H1 (cell line): ENCODE measurements at regions not wholly inside any gene's neighbourhood (a gene's known extent, or its start where the extent isn't known, plus 50 kb on each side); places are given as distances from the start of the nearest gene placed in this dataset.

Experiments
- CTCF ChIA-PET: fragments of 300-600 bp; sonication (Branson Sonifier 250); formaldehyde crosslinking; loops from one replicate; lab custom pipeline; 2021; ENCODE audit not compliant: partially characterized antibody; lab: Charles Lee
- POLR2A ChIA-PET: fragments of 300-600 bp; sonication (Branson Sonifier 250); formaldehyde crosslinking; loops from one replicate; lab custom pipeline; 2021; ENCODE audit warnings: inconsistent platforms; ENCODE audit not compliant: partially characterized antibody; lab: Charles Lee
- DNase-seq, 2 experiments: peaks; one replicate each; pipeline versions ENCODE4 v3.0.0 to v3.0.0-alpha.2; 2010 to 2022; ENCODE audit warnings: low spot score in 2 of 2, low read depth in 1 of 2, mixed read lengths in 1 of 2
- FAIRE-seq: peaks from 2 replicates; lab custom pipeline; 2011; peaks lifted over from hg19 to GRCh38; lab: Jason Lieb, UNC
- H2AFZ ChIP-seq: 2 replicates; pipeline ENCODE4 v1.8.1; 2012; ENCODE audit warnings: low read length, inconsistent platforms
- H2AK5ac ChIP-seq: 2 replicates; pipeline ENCODE4 v1.6.1; 2013; ENCODE audit warnings: low read depth, low read length
- H2BK120ac ChIP-seq: replicated peaks from 2 replicates; pipeline ENCODE3; 2013; ENCODE audit warnings: low read depth, low read length, inconsistent platforms
- H2BK12ac ChIP-seq: 2 replicates; pipeline ENCODE4 v1.6.1; 2013; ENCODE audit warnings: low read depth, low read length
- H2BK15ac ChIP-seq: 2 replicates; pipeline ENCODE4 v1.6.1; 2013; ENCODE audit warnings: low read length
- H2BK20ac ChIP-seq: 2 replicates; pipeline ENCODE4 v1.6.1; 2013; ENCODE audit warnings: low read length
- H2BK5ac ChIP-seq: 2 replicates; pipeline ENCODE4 v1.6.1; 2013; ENCODE audit warnings: low read depth, low read length
- H3K14ac ChIP-seq: 2 replicates; pipeline ENCODE4 v1.6.1; 2013; ENCODE audit warnings: inconsistent platforms; ENCODE audit not compliant: insufficient read length
- H3K18ac ChIP-seq: 2 replicates; pipeline ENCODE4 v1.6.1; 2013; ENCODE audit warnings: low read length; ENCODE audit errors: extremely low read depth
- H3K23ac ChIP-seq: 2 replicates; pipeline ENCODE4 v1.6.1; 2013; ENCODE audit warnings: inconsistent platforms; ENCODE audit not compliant: insufficient read length
- H3K23me2 ChIP-seq: 2 replicates; pipeline ENCODE4 v1.6.1; 2013; ENCODE audit warnings: low read depth, low read length
- H3K27ac ChIP-seq: 2 replicates; pipeline ENCODE4 v1.6.1; 2011; ENCODE audit warnings: low read depth, low read length, inconsistent platforms
- H3K27me3 ChIP-seq, 4 experiments: replicated peaks in 1 of 4; 1 replicate in 1 of 4; 2 replicates in 3 of 4; pipeline versions ENCODE4 v1.6.1 to v1.8.1; 2011 to 2013; ENCODE audit warnings: low read length in 3 of 4, mild to moderate bottlenecking in 3 of 4, inconsistent platforms in 2 of 4, mixed read lengths in 2 of 4, moderate library complexity in 1 of 4; ENCODE audit not compliant: control insufficient read depth in 3 of 4, insufficient read depth in 3 of 4; ENCODE audit errors: extremely low read depth in 1 of 4
- H3K36me3 ChIP-seq, 4 experiments: 2 replicates each; pipeline versions ENCODE4 v1.6.1 to v1.8.1; 2011 to 2013; ENCODE audit warnings: mild to moderate bottlenecking in 4 of 4, low read length in 3 of 4, moderate library complexity in 2 of 4, control low read depth in 1 of 4, inconsistent platforms in 1 of 4; ENCODE audit not compliant: insufficient read depth in 4 of 4, control insufficient read depth in 2 of 4
- H3K4ac ChIP-seq: replicated peaks from 2 replicates; pipeline ENCODE3; 2013; ENCODE audit warnings: low read length, low read depth, mixed read lengths, inconsistent platforms; ENCODE audit not compliant: insufficient read length
- H3K4me1 ChIP-seq, 4 experiments: replicated peaks in 1 of 4; 1 replicate in 1 of 4; 2 replicates in 3 of 4; pipeline versions ENCODE4 v1.6.1 to v1.8.1; 2011 to 2013; ENCODE audit warnings: low read length in 3 of 4, inconsistent platforms in 2 of 4, mixed read lengths in 1 of 4; ENCODE audit not compliant: insufficient read depth in 4 of 4, control insufficient read depth in 3 of 4
- H3K4me2 ChIP-seq, 2 experiments: 2 replicates each; pipeline versions ENCODE4 v1.6.1 to v1.8.1; 2011 to 2013; ENCODE audit warnings: low read depth in 2 of 2, low read length in 2 of 2, control low read depth in 1 of 2, inconsistent platforms in 1 of 2, mild to moderate bottlenecking in 1 of 2; ENCODE audit not compliant: insufficient read depth in 1 of 2
- H3K4me3 ChIP-seq, 4 experiments: fragments of 200-600, 300-600 bp in 1 of 4; sonication (generic), shearing (Covaris generic), sonication (Bioruptor Twin) in 1 of 4; 2 replicates each; pipeline versions ENCODE4 v1.5.1 to v1.8.1; 2011 to 2016; ENCODE audit warnings: low read length in 4 of 4, low read depth in 3 of 4, control low read depth in 2 of 4, inconsistent platforms in 2 of 4, mild to moderate bottlenecking in 2 of 4, mixed read lengths in 1 of 4, moderate library complexity in 1 of 4; ENCODE audit not compliant: insufficient read depth in 2 of 4; ENCODE audit errors: extremely low read depth in 1 of 4
- H3K56ac ChIP-seq: replicated peaks from 2 replicates; pipeline ENCODE3; 2013; ENCODE audit warnings: low read depth, mild to moderate bottlenecking, mixed read lengths, low read length, inconsistent platforms; ENCODE audit not compliant: insufficient read length
- H3K79me1 ChIP-seq: 2 replicates; pipeline ENCODE4 v1.6.1; 2013; ENCODE audit warnings: low read depth, low read length, control low read depth
- H3K79me2 ChIP-seq, 2 experiments: 2 replicates each; pipeline versions ENCODE4 v1.6.1 to v1.8.1; 2012 to 2013; ENCODE audit warnings: low read length in 2 of 2, mild to moderate bottlenecking in 2 of 2, inconsistent platforms in 1 of 2; ENCODE audit not compliant: insufficient read depth in 2 of 2, control insufficient read depth in 1 of 2
- H3K9ac ChIP-seq, 4 experiments: replicated peaks in 1 of 4; 1 replicate in 1 of 4; 2 replicates in 3 of 4; pipeline versions ENCODE4 v1.6.1 to v1.8.1; 2011 to 2013; ENCODE audit warnings: low read depth in 3 of 4, low read length in 3 of 4, control low read depth in 2 of 4, mild to moderate bottlenecking in 2 of 4, moderate library complexity in 2 of 4, inconsistent platforms in 1 of 4; ENCODE audit errors: extremely low read depth in 1 of 4
- H3K9me3 ChIP-seq, 2 experiments: 2 replicates each; pipeline versions ENCODE4 v1.6.1 to v1.8.1; 2012 to 2013; ENCODE audit warnings: mild to moderate bottlenecking in 2 of 2, moderate library complexity in 2 of 2, control low read depth in 1 of 2, inconsistent platforms in 1 of 2, low read depth in 1 of 2, low read length in 1 of 2, mixed read lengths in 1 of 2; ENCODE audit not compliant: insufficient read depth in 2 of 2
- H4K20me1 ChIP-seq, 2 experiments: replicated peaks in 1 of 2; 2 replicates each; pipeline versions ENCODE3 to v1.8.1; 2011 to 2013; ENCODE audit warnings: inconsistent platforms in 2 of 2, low read length in 2 of 2, mild to moderate bottlenecking in 1 of 2; ENCODE audit not compliant: insufficient read depth in 2 of 2, control insufficient read depth in 1 of 2
- H4K5ac ChIP-seq: 2 replicates; pipeline ENCODE4 v1.6.1; 2013; ENCODE audit warnings: low read length, low read depth, mixed read lengths, inconsistent platforms; ENCODE audit not compliant: insufficient read length
- H4K8ac ChIP-seq: 2 replicates; pipeline ENCODE4 v1.8.0; 2013; ENCODE audit warnings: mild to moderate bottlenecking, moderate library complexity, low read length, inconsistent platforms; ENCODE audit not compliant: insufficient read depth; ENCODE audit errors: extremely low read depth
- H4K91ac ChIP-seq: replicated peaks from 2 replicates; pipeline ENCODE3; 2013; ENCODE audit warnings: low read length, mixed read lengths, inconsistent platforms; ENCODE audit not compliant: insufficient read length
- SIN3A ChIP-seq, 2 experiments: IDR thresholded peaks in 1 of 2; conservative IDR thresholded peaks in 1 of 2; 2 replicates each; pipeline ENCODE4 v1.6.1; 2011 to 2012; ENCODE audit warnings: low read length in 2 of 2, improper control_type of control experiment in 1 of 2, low read depth in 1 of 2, mild to moderate bottlenecking in 1 of 2
- WGBS, 2 experiments: shearing (Covaris generic) in 1 of 2; methylation state at CpG; one replicate each; pipeline versions ENCODE4 v1.1.6 to v1.1.7; 2013 to 2015; ENCODE audit warnings: low lambda C conversion rate in 2 of 2, mixed read lengths in 2 of 2, inconsistent platforms in 1 of 2, low coverage in 1 of 2, missing lambda C conversion rate in 1 of 2; ENCODE audit not compliant: insufficient replicate concordance in 2 of 2, insufficient coverage in 1 of 2, insufficient read length in 1 of 2; ENCODE audit errors: extremely low coverage in 1 of 2, missing lambda C conversion rate in 1 of 2; 5-methylcytosine and 5-hydroxymethylcytosine counted together
- TF ChIP-seq, protein P1 (sequence below): IDR thresholded peaks from 2 replicates; pipeline ENCODE4 v1.6.1; 2011; ENCODE audit warnings: low read length, improper control_type of control experiment

DNA sequence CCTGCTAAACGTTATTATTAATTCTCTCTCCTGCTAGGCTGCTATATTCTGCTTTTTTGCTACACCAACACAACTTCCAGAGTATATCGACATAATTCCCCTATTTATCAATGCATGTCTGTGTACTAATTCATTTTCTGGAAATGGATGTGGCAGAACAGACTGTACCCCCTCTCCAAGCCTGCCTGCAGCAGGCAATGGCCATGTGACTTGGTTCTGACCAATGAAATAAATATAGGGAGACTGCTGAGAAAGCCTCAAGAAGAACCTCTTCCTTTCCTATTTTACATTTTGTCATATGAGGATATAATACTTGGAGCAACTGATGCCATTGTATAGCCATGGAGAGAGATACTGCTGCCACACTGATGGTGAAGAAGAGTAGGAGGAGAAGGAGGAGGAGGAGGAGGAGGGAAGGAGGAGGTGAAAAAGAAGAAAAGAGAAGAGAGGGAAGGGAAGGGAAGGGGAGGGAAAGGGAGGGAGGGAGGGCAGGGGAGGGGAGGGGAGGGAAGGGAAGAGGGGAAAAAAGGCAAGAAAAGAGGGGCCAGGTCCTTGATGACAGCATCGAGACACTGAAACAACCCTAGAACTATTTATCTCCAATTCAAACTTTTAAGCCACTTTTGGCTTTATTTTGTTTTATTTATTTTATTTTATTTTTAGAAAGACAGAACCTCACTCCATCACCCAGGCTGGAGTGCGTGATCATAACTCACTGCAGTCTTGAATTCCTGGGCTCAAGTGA lies 57.0 kb upstream of the SPP1 start:
- no peaks in the 10 kb centered on the region for H3K9me3 ChIP-seq
- H3K36me3 ChIP-seq, result no peaks in the 10 kb centered on the region
- H2AFZ ChIP-seq, result no peak overlapping the region
- 46% methylated on average over 4 of the region's 4 CpGs; no CpG with 5 or more reads in 1 of the 2 experiments for WGBS, 2 experiments
- H3K4me1 ChIP-seq, result peaks cover 18 to 37% (median 29%) of the 10 kb centered on the region in 4 experiments
- DNase-seq, result no peak
- H3K27me3 ChIP-seq, result no peaks in the 10 kb centered on the region
- H3K14ac ChIP-seq, result no peak overlapping the region
- ChIA-PET POLR2A (interaction anchor here (0.6 to 3.9 kb wide), 22 partner anchors 8 to 66 kb away, joined by 3 to 143 read pairs (median 5); no protein-coding TSS in a partner anchor), CTCF (interaction anchor here (0.8 to 1.2 kb wide), 6 partner anchors 55 to 80 kb away, joined by 3 to 6 read pairs (median 3); no protein-coding TSS in a partner anchor)
- H4K5ac ChIP-seq, result peak overlapping the region; percentile 56
- H3K79me1 ChIP-seq, result no peaks in the 10 kb centered on the region
- peak overlapping the region; percentile 91; the same call in 1 of the 2 replicates for H2BK20ac ChIP-seq
- H3K27ac ChIP-seq, result 0 out of 2 replicates have a peak overlapping the region, but pooled peaks have one; percentile 29
- peak overlapping the region; percentile 95; the same call in 1 of the 2 replicates for H2BK5ac ChIP-seq
- peaks cover 0 to 39% of the 10 kb centered on the region in 2 experiments; a peak in 2 of 4 replicates for H3K79me2 ChIP-seq
- H4K20me1 ChIP-seq, result no peaks in the 10 kb centered on the region
- H3K4ac ChIP-seq, result peak overlapping the region; percentile 2
- H3K23ac ChIP-seq, result no peak overlapping the region
- peak overlapping the region; percentile 89 for H2BK120ac ChIP-seq
- H3K4me2 ChIP-seq, result peak overlapping the region; percentile 59 to 72
- no peaks in the 10 kb centered on the region; the same call in 1 of the 2 replicates for H3K23me2 ChIP-seq
- peak overlapping the region; percentile 99 for H2AK5ac ChIP-seq
- H3K18ac ChIP-seq, result peak overlapping the region; percentile 98
- peak overlapping the region; percentile 98 for H4K91ac ChIP-seq
- H2BK15ac ChIP-seq, result no peak overlapping the region
- peak overlapping the region; percentile 98 for H2BK12ac ChIP-seq
- FAIRE-seq, result peak; percentile 80
- H3K56ac ChIP-seq, result no peak overlapping the region
- no peak overlapping the region for H4K8ac ChIP-seq
- H3K4me3 ChIP-seq, result peak overlapping the region in 2 of 4 experiments; percentile 24 to 69; a peak in 3 of 8 replicates
- no peak overlapping the region for H3K9ac ChIP-seq
- TF ChIP-seq, protein P1, sequence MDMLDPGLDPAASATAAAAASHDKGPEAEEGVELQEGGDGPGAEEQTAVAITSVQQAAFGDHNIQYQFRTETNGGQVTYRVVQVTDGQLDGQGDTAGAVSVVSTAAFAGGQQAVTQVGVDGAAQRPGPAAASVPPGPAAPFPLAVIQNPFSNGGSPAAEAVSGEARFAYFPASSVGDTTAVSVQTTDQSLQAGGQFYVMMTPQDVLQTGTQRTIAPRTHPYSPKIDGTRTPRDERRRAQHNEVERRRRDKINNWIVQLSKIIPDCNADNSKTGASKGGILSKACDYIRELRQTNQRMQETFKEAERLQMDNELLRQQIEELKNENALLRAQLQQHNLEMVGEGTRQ, result peak; percentile 70
- TF ChIP-seq SIN3A (conservative IDR thresholded peaks at IDR 0.05 in 1 of 2, IDR thresholded peaks at IDR 0.05 in 1 of 2; ENCODE audit: low read depth in 1 of 2, low read length in 2 of 2), result no peak
